GM12892 (cell line): ENCODE measurements at regions not wholly inside any gene's neighbourhood (a gene's known extent, or its start where the extent isn't known, plus 50 kb on each side); places are given as distances from the start of the nearest gene placed in this dataset.

ENCODE experiments used
- POLR2A ChIP-seq: IDR thresholded peaks from 2 replicates; pipeline ENCODE4 v1.6.1; 2011; ENCODE audit warnings: low read depth, low read length, control low read depth
- TAF1 ChIP-seq: IDR thresholded peaks from 2 replicates; pipeline ENCODE4 v1.6.1; 2011; ENCODE audit warnings: low read depth, mild to moderate bottlenecking, control low read depth, low read length, borderline replicate concordance

GRCh38 chr2:133753665-133754064 lies 185.4 kb upstream of the NCKAP5 start:
- TF ChIP-seq POLR2A (no peak), TAF1 (no peak)
